GM19455 (cell line): ENCODE measurements at regions not wholly inside any gene's neighbourhood (a gene's known extent, or its start where the extent isn't known, plus 50 kb on each side); places are given as distances from the start of the nearest gene placed in this dataset.

ENCODE experiments used
- ATAC-seq: cut with Tn5 transposase; IDR thresholded peaks from one replicate; pipeline ENCODE4 v1.9.1; 2021; ENCODE audit not compliant: unreplicated experiment

- ATAC-seq: no peak
Observed at GRCh38 chrX:23525531-23525930, 141.8 kb upstream of the PRDX4 start.

DNA sequence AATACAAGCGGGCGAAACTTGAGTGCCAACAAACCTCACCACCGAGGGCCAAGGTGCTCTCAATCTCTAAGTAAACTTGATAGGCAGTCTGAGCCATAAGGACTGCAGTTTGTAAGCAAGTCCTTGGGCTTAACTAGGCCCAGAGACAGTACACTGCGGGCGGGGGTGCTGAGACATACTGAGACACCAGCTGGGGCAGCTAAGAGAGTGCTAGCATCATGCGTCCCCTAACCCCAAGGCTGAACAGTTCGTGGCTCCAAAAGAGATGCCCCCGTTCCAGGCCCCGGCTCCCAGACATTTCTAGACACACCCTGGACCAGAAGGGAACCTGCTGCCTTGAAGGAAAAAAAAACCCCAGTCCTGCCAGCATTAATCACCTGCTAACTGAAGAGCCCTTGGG lies 126.8 kb upstream of the PRDX4 start:
- no peak for ATAC-seq

DNA sequence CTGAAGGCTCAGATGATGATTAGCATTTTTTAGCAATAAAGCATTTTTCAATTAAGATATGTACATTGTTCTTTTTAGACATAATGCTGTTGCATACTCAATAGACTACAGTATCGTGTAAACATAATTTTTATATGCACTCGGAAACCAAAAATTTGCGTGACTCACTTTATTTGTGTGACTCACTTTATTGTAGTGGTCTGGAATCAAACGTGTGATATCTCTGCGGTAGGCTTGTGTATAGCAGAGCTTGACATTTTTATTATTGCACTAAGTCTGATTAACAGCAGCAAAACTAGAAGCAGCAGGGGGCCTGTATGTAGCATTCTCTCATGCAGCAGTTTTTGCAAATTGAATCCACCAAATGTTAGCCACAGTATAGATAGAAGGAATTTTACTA lies 119.1 kb upstream of the PRDX4 start:
- no peak for ATAC-seq

DNA sequence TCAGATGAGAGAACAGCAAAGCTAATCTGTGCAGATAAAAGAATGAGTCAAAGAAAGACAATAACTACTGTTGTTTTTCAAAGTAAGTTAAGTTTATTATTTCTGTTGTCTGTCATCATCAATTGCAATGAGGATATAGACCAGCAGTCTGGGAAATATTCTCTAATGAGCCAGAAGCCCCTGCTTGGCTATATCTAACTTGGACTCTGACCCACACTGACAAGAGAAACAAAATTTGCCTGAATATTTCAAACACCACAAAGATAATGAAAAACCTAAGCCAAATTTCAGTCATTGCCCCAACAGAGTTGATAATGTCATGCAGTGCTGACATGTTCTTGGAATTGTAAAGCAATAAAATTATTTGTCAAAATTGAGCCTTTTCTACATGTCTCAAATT lies 115.0 kb upstream of the PRDX4 start:
- no peak for ATAC-seq

DNA sequence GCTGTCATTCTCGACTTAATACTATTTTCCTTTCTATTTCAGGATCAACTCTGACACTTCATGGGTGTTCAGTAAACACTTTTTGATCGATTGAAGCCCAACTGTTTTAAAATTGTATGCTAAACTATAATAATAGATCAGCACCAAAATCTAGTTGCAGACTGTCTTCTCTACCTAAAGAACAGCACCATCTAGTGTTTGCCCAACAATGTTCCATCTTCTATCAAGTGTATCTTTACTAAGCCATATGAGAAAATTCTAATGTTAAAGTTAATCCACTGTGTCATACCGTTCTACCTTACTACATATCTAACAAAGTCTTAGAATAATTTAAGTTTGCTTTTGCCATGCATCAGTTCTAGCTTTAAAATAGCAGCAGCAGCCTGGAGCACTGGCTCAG lies 113.0 kb upstream of the PRDX4 start:
- ATAC-seq: no peak

- no peak for ATAC-seq
Observed at GRCh38 chrX:23557070-23557469, 110.2 kb upstream of the PRDX4 start.

DNA sequence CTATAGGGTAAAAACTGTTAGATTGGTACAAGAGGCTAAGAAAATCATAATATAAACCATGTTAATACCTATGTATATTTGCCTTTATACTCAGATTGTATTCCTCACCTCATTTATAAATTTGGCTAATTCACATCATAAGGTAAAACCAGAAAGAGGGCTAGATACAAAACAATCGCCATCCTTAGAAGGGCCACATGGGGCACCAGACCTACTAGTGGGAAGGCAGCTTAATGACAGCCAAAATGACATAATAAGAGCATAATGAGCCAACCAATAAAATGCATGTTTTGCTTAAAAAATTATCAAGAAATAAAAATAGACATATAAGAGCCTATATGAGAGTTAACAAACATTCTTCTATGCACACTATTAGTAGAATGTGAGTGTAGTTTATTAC lies 107.3 kb upstream of the PRDX4 start:
- no peak for ATAC-seq

DNA sequence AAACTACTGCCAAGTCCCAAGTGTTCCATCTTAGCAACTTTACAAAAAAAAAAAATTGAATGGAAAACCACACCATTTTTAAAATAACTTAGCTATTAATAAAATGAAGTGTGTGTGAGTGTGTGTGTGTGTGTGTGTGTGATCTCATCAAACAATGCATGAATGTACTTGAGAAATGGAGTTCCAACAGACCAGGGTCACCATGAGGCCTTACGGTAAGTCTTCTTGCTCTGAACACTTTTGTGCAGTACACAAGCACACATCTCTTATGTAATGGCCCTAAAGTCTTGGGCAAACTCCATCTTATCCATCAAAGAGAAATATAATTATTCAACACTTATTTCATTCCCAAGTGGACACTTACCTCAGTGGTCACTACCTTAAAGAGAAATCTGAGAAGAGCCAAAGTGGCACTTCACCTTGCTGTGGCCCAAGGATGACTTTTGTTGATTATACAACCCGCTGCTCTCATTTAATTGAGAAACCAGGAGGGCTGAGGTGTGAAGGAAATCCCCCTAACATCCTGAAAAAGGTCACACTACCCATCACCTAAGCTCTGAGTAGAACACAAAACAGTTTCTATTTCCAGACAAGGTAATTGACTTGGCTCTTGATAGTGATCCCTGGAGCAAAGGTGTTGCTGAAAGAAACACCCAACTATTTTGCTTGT lies 96.5 kb upstream of the PRDX4 start:
- ATAC-seq: no peak

GRCh38 chrX:23575281-23575680 lies 92.0 kb upstream of the PRDX4 start:
- no peak for ATAC-seq

DNA sequence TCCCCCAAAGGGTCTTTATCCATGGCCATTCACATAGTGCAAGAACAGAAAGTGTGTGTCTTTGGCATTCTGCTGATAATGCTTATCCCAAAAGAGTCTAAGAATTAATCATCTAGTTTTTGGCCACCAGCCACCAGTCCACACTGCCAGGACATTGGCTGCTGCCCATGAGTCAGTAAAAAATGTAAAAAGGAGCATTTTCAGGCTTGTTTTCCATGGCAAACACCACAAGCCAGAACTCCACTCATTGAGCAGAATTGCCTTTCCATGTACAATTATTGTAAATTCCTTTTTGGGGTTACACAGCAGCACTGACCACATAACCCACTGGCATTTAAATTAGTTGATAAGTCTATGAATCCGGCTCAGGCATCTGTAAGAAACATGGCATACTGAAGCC lies 89.2 kb upstream of the PRDX4 start:
- ATAC-seq: no peak

- no peak for ATAC-seq
Observed at GRCh38 chrX:23589496-23589895, 77.8 kb upstream of the PRDX4 start.

DNA sequence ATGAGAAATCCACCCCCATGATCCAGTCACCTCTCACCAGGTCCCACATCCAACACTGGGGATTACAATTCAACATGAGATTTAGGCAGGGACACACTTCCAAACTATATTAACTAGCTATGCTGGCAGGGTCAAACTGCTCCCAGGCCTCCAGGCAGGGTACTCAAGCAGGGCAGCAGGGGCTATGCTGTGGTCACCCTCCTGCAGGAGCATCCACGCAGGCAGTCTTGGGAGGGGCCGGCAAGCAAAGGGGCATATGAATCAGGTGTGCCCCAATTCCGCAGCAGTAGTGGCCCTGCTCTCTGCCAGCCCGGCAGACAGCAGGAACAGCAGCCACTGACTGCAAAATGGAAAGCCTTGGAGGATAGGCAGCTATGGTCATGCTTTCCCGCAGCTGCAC lies 74.6 kb upstream of the PRDX4 start:
- ATAC-seq: no peak

DNA sequence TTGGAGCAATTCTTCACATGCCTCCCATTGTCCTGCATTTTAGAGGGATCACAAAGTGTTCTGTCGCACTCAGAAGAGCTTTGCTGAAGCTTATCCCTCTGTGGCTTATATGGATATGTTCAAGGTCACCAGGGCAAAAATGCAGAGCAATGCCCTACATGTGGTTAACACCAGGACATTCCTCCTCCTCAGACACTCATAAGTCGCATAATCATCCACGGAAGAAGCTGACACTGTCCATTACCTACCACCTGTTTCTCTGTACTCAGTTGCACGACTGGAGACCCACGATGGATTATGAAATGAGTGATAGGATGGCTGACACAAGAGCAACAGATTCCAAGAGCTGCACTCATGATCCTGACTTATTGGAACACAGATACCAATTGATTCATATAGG lies 68.7 kb upstream of the PRDX4 start:
- ATAC-seq: no peak

GRCh38 chrX:23603501-23603900 lies 63.8 kb upstream of the PRDX4 start:
- ATAC-seq: no peak

GRCh38 chrX:23610495-23610894 lies 56.8 kb upstream of the PRDX4 start:
- ATAC-seq: no peak

GRCh38 chrX:23612846-23613245 lies 54.4 kb upstream of the PRDX4 start:
- no peak for ATAC-seq

- no peak for ATAC-seq
Observed at GRCh38 chrX:23616361-23616760, 50.9 kb upstream of the PRDX4 start.
